ENCODE measurements at regions not wholly inside any gene's neighbourhood (a gene's known extent, or its start where the extent isn't known, plus 50 kb on each side); places are given as distances from the start of the nearest gene placed in this dataset.

DNA sequence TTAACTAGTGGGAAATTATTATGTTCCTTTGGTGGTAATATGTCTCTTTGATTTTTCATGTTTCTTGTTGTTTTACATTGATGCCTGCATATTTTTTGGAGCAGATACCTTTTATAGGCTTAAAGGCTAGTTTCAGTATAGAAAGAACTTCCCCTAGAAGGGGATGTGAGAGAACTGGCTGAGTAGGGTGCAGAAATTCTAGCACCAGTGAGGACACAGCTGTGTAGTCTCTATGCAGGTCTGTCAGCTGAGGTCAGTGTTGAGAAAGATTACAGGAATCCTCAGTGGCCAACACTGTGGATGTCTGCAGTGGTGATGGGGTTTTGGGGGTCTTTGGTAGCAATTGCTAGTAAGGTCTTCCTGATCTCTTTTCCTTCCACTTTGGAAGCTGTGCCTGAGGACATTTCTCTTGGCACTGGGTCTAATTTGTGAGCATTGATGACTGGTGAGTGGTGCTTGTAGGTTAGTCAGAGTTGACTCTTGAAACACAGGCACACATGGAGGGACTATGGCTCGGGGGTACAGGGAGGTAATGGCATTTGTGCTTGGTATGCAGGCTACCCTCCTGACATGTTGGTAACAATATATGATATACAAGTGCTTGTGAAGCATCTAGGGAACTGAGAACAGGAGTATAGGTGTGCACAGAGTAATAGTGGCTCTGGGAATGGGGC, 221.4 kb downstream of the SPATA31D1 start:
- intact Hi-C loops (cut with micrococcal nuclease) (no loop called here), in situ Hi-C loops (cut with MboI) (no loop called here)
- TF ChIP-seq HMGN3 (IDR thresholded peaks at IDR 0.05; ENCODE audit: borderline replicate concordance, extremely low read depth, insufficient read length, low read depth, low read length) = no peak
- no peak for TF ChIP-seq ZNF507 (tag; conservative IDR thresholded peaks at IDR 0.05)
- no peak for TF ChIP-seq ZBTB7A (IDR thresholded peaks at IDR 0.05; ENCODE audit: borderline replicate concordance, control insufficient read depth, low read depth, low read length)
- TF ChIP-seq, protein P1, sequence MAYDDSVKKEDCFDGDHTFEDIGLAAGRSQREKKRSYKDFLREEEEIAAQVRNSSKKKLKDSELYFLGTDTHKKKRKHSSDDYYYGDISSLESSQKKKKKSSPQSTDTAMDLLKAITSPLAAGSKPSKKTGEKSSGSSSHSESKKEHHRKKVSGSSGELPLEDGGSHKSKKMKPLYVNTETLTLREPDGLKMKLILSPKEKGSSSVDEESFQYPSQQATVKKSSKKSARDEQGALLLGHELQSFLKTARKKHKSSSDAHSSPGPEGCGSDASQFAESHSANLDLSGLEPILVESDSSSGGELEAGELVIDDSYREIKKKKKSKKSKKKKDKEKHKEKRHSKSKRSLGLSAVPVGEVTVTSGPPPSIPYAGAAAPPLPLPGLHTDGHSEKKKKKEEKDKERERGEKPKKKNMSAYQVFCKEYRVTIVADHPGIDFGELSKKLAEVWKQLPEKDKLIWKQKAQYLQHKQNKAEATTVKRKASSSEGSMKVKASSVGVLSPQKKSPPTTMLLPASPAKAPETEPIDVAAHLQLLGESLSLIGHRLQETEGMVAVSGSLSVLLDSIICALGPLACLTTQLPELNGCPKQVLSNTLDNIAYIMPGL (CRISPR knock-in tag; IDR thresholded peaks at IDR 0.05) = no peak
- TF ChIP-seq BCL6 (CRISPR knock-in tag; IDR thresholded peaks at IDR 0.05) = no peak
- no peak for TF ChIP-seq KAT2B (IDR thresholded peaks at IDR 0.05; ENCODE audit: low read depth, low read length)
- TF ChIP-seq, protein P2, sequence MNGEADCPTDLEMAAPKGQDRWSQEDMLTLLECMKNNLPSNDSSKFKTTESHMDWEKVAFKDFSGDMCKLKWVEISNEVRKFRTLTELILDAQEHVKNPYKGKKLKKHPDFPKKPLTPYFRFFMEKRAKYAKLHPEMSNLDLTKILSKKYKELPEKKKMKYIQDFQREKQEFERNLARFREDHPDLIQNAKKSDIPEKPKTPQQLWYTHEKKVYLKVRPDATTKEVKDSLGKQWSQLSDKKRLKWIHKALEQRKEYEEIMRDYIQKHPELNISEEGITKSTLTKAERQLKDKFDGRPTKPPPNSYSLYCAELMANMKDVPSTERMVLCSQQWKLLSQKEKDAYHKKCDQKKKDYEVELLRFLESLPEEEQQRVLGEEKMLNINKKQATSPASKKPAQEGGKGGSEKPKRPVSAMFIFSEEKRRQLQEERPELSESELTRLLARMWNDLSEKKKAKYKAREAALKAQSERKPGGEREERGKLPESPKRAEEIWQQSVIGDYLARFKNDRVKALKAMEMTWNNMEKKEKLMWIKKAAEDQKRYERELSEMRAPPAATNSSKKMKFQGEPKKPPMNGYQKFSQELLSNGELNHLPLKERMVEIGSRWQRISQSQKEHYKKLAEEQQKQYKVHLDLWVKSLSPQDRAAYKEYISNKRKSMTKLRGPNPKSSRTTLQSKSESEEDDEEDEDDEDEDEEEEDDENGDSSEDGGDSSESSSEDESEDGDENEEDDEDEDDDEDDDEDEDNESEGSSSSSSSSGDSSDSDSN (IDR thresholded peaks at IDR 0.05; ENCODE audit: borderline replicate concordance in 1 of 2, low read depth in 2 of 2, low read length in 2 of 2) = no peak
- TF ChIP-seq, protein P3, sequence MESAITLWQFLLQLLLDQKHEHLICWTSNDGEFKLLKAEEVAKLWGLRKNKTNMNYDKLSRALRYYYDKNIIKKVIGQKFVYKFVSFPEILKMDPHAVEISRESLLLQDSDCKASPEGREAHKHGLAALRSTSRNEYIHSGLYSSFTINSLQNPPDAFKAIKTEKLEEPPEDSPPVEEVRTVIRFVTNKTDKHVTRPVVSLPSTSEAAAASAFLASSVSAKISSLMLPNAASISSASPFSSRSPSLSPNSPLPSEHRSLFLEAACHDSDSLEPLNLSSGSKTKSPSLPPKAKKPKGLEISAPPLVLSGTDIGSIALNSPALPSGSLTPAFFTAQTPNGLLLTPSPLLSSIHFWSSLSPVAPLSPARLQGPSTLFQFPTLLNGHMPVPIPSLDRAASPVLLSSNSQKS (CRISPR knock-in tag; IDR thresholded peaks at IDR 0.05) = no peak
- TF ChIP-seq, protein P4, sequence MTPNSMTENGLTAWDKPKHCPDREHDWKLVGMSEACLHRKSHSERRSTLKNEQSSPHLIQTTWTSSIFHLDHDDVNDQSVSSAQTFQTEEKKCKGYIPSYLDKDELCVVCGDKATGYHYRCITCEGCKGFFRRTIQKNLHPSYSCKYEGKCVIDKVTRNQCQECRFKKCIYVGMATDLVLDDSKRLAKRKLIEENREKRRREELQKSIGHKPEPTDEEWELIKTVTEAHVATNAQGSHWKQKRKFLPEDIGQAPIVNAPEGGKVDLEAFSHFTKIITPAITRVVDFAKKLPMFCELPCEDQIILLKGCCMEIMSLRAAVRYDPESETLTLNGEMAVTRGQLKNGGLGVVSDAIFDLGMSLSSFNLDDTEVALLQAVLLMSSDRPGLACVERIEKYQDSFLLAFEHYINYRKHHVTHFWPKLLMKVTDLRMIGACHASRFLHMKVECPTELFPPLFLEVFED (CRISPR knock-in tag; conservative IDR thresholded peaks at IDR 0.05) = no peak
- TF ChIP-seq ZNF354B (CRISPR knock-in tag; IDR thresholded peaks at IDR 0.05) = no peak
- TF ChIP-seq SNRNP70 (optimal IDR thresholded peaks at IDR 0.05; ENCODE audit: low read depth, low read length) = no peak
- TF ChIP-seq SIX5 (IDR thresholded peaks at IDR 0.05; ENCODE audit: borderline replicate concordance in 1 of 2, insufficient read depth in 1 of 2, low read depth in 1 of 2, low read length in 2 of 2) = no peak
- TF ChIP-seq, protein P5, sequence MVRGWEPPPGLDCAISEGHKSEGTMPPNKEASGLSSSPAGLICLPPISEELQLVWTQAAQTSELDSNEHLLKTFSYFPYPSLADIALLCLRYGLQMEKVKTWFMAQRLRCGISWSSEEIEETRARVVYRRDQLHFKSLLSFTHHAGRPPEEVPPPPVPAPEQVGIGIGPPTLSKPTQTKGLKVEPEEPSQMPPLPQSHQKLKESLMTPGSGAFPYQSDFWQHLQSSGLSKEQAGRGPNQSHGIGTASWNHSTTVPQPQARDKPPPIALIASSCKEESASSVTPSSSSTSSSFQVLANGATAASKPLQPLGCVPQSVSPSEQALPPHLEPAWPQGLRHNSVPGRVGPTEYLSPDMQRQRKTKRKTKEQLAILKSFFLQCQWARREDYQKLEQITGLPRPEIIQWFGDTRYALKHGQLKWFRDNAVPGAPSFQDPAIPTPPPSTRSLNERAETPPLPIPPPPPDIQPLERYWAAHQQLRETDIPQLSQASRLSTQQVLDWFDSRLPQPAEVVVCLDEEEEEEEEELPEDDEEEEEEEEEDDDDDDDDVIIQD (CRISPR knock-in tag; IDR thresholded peaks at IDR 0.05) = no peak
- TF ChIP-seq ELF1 (tag; IDR thresholded peaks at IDR 0.05) = no peak
- no peaks in the 10 kb centered on the region for H3K79me2 ChIP-seq (ENCODE audit: control insufficient read depth, insufficient read depth, low read length)
- no peaks in the 10 kb centered on the region for H4K20me1 ChIP-seq (replicated peaks; ENCODE audit: control insufficient read depth, insufficient read depth, low read length)
- no peaks in the 10 kb centered on the region for H3K36me3 ChIP-seq (ENCODE audit: control insufficient read depth, insufficient read depth, low read length)
- no peak for ATAC-seq
- no peak overlapping the region for H3K4me3 ChIP-seq
- WGBS (ENCODE audit: insufficient coverage, low coverage, missing lambda C conversion rate) = 0% methylated on average over 1 of the region's 1 CpG
- H3K4me1 ChIP-seq (replicated peaks in 1 of 2; ENCODE audit: control insufficient read depth in 2 of 2, insufficient read depth in 2 of 2, low read length in 2 of 2) = no peaks in the 10 kb centered on the region
- no TSS peak for BruUV-seq (replicated peaks)
- no peaks in the 10 kb centered on the region for H3K27me3 ChIP-seq (ENCODE audit: control insufficient read depth in 2 of 2, insufficient read depth in 2 of 2, low read length in 2 of 2)
- no peak overlapping the region for H2AFZ ChIP-seq (ENCODE audit: low read depth, low read length)
- CTCF ChIA-PET (ENCODE audit: low intra/inter-chr PET ratio) = no interaction called here
- POLR2A ChIA-PET = no interaction called here
- H3K9me3 ChIP-seq (replicated peaks; ENCODE audit: control insufficient read depth, insufficient read depth, low read depth, low read length) = no peaks in the 10 kb centered on the region
- H3K4me2 ChIP-seq (ENCODE audit: insufficient read depth, low read length) = no peak overlapping the region
- no peak overlapping the region for H3K27ac ChIP-seq (ENCODE audit: extremely low read depth, low read depth, low read length)
- H3K9me1 ChIP-seq (ENCODE audit: control insufficient read depth, insufficient read depth, low read length) = no peaks in the 10 kb centered on the region
- no peak for FAIRE-seq
- no peak overlapping the region for H3K9ac ChIP-seq (ENCODE audit: insufficient read depth in 1 of 2, low read depth in 2 of 2, low read length in 2 of 2)
- DNase-seq (ENCODE audit: extremely low read depth in 1 of 4, low spot score in 3 of 4) = no peak

Data from K562 (cell line).